ENCODE measurements at regions not wholly inside any gene's neighbourhood (a gene's known extent, or its start where the extent isn't known, plus 50 kb on each side); places are given as distances from the start of the nearest gene placed in this dataset.
"Not testable (repeated sequence)": the region's sequence is repeated elsewhere in the genome, so short reads cannot be mapped to it uniquely, and the experiment has no call there.

GRCh38 chr1:213337025-213337678 is 286.1 kb downstream of the RPS6KC1 start:
- no peaks in the 10 kb centered on the region for H3K9me3 ChIP-seq

GRCh38 chr1:213340593-213340992 is 289.6 kb downstream of the RPS6KC1 start:
- DNase-seq (ENCODE audit: low spot score), result no peak
- TF ChIP-seq CTCF (IDR thresholded peaks at IDR 0.05), result no peak
- Histone ChIP-seq H3K36me3 (no peaks in the 10 kb centered on the region), H3K4me3 (no peak overlapping the region), H3K27ac (no peak overlapping the region), H3K27me3 (replicated peaks; ENCODE audit: insufficient read depth) (no peaks in the 10 kb centered on the region), H3K4me1 (ENCODE audit: control insufficient read depth in 1 of 2, low read depth in 2 of 2) (no peaks in the 10 kb centered on the region), H3K9me3 (no peaks in the 10 kb centered on the region)
- no peak for ATAC-seq (ENCODE audit: insufficient number of reproducible peaks, low FRiP score, low read depth)

More at GRCh38 chr1:213337025-213337678, 286.1 kb downstream of the RPS6KC1 start:
- no peak for ATAC-seq (ENCODE audit: insufficient number of reproducible peaks, low FRiP score, low read depth)
- no peak for TF ChIP-seq CTCF (IDR thresholded peaks at IDR 0.05)
- Histone ChIP-seq H3K27me3 (replicated peaks; ENCODE audit: insufficient read depth) (no peaks in the 10 kb centered on the region), H3K4me1 (ENCODE audit: control insufficient read depth in 1 of 2, low read depth in 2 of 2) (no peaks in the 10 kb centered on the region), H3K4me3 (no peak overlapping the region), H3K36me3 (no peaks in the 10 kb centered on the region), H3K27ac (no peak overlapping the region)
- DNase-seq (ENCODE audit: low spot score), result no peak

- no peaks in the 10 kb centered on the region for H3K27me3 ChIP-seq (replicated peaks; ENCODE audit: insufficient read depth)
- H3K9me3 ChIP-seq, result no peaks in the 10 kb centered on the region
- H3K4me1 ChIP-seq (ENCODE audit: control insufficient read depth in 1 of 2, low read depth in 2 of 2), result no peaks in the 10 kb centered on the region
Measured at GRCh38 chr1:213345621-213346020, 294.6 kb downstream of the RPS6KC1 start.

GRCh38 chr1:213357403-213357802 is 306.4 kb downstream of the RPS6KC1 start:
- Histone ChIP-seq H3K4me1 (ENCODE audit: control insufficient read depth in 1 of 2, low read depth in 2 of 2) (no peaks in the 10 kb centered on the region), H3K4me3 (no peak overlapping the region), H3K27me3 (replicated peaks; ENCODE audit: insufficient read depth) (no peaks in the 10 kb centered on the region), H3K9me3 (peaks cover 4% of the 10 kb centered on the region), H3K36me3 (no peaks in the 10 kb centered on the region), H3K27ac (no peak overlapping the region)
- ATAC-seq (ENCODE audit: insufficient number of reproducible peaks, low FRiP score, low read depth), result no peak
- no peak for TF ChIP-seq CTCF (IDR thresholded peaks at IDR 0.05)
- no peak for DNase-seq (ENCODE audit: low spot score)

More at GRCh38 chr1:213345621-213346020, 294.6 kb downstream of the RPS6KC1 start:
- TF ChIP-seq CTCF (IDR thresholded peaks at IDR 0.05), result no peak
- Histone ChIP-seq H3K36me3 (no peaks in the 10 kb centered on the region), H3K4me3 (no peak overlapping the region), H3K27ac (no peak overlapping the region)
- no peak for ATAC-seq (ENCODE audit: insufficient number of reproducible peaks, low FRiP score, low read depth)
- no peak for DNase-seq (ENCODE audit: low spot score)

GRCh38 chr1:213358368-213358767 is 307.3 kb downstream of the RPS6KC1 start:
- H3K4me3 ChIP-seq; DNase-seq (ENCODE audit: low spot score); H3K9me3 ChIP-seq; H3K27ac ChIP-seq; H3K27me3 ChIP-seq (replicated peaks; ENCODE audit: insufficient read depth); H3K4me1 ChIP-seq (ENCODE audit: control insufficient read depth in 1 of 2, low read depth in 2 of 2); ATAC-seq (ENCODE audit: insufficient number of reproducible peaks, low FRiP score, low read depth); H3K36me3 ChIP-seq: not testable (repeated sequence)

- H3K4me3 ChIP-seq, result no peak overlapping the region
- no peak for ATAC-seq (ENCODE audit: insufficient number of reproducible peaks, low FRiP score, low read depth)
- H3K36me3 ChIP-seq, result no peaks in the 10 kb centered on the region
- no peak for TF ChIP-seq CTCF (IDR thresholded peaks at IDR 0.05)
- H3K9me3 ChIP-seq, result peaks cover 4% of the 10 kb centered on the region
- H3K4me1 ChIP-seq (ENCODE audit: control insufficient read depth in 1 of 2, low read depth in 2 of 2), result no peaks in the 10 kb centered on the region
- H3K27ac ChIP-seq, result no peak overlapping the region
- no peaks in the 10 kb centered on the region for H3K27me3 ChIP-seq (replicated peaks; ENCODE audit: insufficient read depth)
- DNase-seq (ENCODE audit: low spot score), result no peak
Measured at GRCh38 chr1:213362598-213362997, 311.6 kb downstream of the RPS6KC1 start.

Measured in thoracic aorta (tissue), 2 donors.